ENCODE measurements at regions not wholly inside any gene's neighbourhood (a gene's known extent, or its start where the extent isn't known, plus 50 kb on each side); places are given as distances from the start of the nearest gene placed in this dataset.
"Not testable (repeated sequence)": the region's sequence is repeated elsewhere in the genome, so short reads cannot be mapped to it uniquely, and the experiment has no call there.

DNA sequence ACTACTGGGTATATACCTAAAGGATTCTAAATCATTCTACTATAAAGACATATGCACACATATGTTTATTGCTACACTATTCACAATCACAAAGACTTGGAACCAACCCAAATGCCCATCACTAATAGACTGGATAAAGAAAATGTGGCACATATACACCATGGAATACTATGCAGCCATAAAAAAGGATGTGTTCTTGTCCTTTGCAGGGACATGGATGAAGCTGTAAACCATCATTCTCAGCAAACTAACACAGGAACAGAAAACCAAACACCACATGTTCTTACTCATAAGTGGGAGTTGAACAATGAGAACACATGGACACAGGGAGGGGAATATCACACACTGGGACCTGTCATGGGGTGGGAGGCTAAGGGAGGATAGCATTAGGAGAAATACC lies 249.0 kb downstream of the SLCO4C1 start:
- DNase-seq: not testable (repeated sequence)

GRCh38 chr5:102040326-102040725 lies 255.8 kb downstream of the SLCO4C1 start:
- DNase-seq: no peak

GRCh38 chr5:102036927-102037326 lies 259.2 kb downstream of the SLCO4C1 start:
- DNase-seq: no peak

- no peak for DNase-seq
Observed at GRCh38 chr5:102031711-102032110, 264.4 kb downstream of the SLCO4C1 start.

GRCh38 chr5:102018690-102019089 lies 277.4 kb downstream of the SLCO4C1 start:
- DNase-seq: no peak

- no peak for DNase-seq
Observed at GRCh38 chr5:102018279-102018678, 277.8 kb downstream of the SLCO4C1 start.

GRCh38 chr5:102014371-102014770 lies 281.7 kb downstream of the SLCO4C1 start:
- no peak for DNase-seq

DNA sequence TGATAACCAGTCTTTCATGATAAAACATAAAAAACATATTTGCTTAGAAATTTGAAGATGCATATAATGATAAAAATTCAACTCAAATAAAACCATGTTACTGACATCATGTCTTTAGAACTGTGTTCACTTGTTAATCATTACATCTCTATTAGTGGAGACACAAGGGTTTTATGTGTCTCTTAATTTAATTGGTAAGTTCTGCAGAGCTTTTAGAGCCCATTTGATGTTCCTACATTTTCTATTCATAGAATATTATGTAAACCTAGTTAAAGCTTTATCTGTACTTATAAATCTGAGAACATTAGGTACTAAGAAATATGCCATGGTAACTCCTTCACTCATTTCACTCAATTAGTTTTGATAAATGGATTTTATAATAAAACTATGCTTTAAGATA lies 285.4 kb downstream of the SLCO4C1 start:
- DNase-seq: no peak

- no peak for DNase-seq
Observed at GRCh38 chr5:101997235-101997634, 298.8 kb downstream of the SLCO4C1 start.

DNA sequence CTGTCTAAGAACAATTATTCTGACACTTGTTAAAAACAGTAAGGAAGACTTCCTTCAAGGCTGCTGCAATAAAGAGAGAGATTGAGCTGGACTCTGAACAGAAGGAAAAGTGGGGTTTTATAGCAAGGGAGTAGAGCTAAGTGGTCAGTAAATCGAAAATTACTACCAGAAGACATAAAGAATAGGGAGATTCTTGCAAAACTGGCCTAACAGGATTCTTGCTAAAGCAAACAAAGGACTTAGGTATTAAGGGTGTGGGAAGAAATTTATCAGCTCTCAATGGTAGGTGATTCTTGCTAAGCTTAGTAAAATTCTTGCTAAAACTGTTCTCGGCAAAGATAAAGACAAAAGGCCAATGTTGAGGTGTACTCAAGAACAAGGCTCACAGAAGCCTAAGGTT lies 300.5 kb downstream of the SLCO4C1 start:
- DNase-seq: no peak

GRCh38 chr5:101991486-101991885 lies 304.6 kb downstream of the SLCO4C1 start:
- no peak for DNase-seq

DNA sequence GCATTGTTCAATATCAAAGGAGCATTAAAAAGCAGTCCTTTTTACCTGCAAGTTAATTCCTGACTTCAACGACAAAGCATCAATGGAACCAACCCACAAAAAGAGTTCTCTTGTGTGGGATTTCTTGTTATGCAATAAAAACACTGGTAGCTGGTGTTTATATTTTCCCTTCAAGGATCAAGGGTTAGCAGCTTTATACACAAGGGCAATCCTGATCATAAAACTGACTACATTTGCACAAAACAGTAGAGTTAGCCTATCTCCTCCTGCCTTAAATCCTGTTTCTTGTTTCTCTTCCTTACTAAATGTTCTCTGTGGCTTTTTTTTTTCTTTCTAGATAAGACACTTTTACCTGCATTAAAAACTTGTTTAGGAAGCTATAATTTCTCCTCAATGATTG lies 306.4 kb downstream of the SLCO4C1 start:
- DNase-seq: no peak

DNA sequence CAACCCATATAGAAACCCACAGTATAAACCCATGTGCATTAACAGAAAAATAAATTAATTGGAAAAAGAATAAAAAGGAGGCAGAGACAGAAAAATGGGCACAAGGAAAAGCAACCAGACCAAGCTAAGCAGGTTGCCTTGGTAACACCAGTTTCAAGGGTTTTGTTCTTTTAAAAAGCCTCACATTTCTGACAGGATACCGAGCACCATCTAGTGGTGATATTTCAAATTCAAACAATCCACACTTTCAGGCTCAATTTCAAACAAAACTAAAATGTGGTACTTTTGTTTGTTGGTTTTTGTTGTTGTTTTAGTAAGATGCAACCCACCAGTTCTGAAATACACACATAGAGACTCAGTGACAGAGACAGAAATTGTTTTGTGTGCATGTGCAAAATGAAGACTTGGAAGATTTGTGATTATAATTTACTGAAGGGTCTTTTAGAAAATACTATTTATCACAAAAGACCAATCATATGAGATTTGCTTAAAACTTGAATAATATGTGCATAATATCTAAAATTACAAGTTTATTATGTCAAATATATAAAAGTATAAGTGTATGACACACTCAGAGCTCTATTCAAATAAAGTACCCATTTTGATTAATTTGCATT lies 318.2 kb downstream of the SLCO4C1 start:
- no peak for DNase-seq

- DNase-seq: no peak
Observed at GRCh38 chr5:101976933-101977332, 319.2 kb downstream of the SLCO4C1 start.

- DNase-seq: no peak
Observed at GRCh38 chr5:101969742-101970141, 326.3 kb downstream of the SLCO4C1 start.

GRCh38 chr5:101966476-101966875 lies 329.6 kb downstream of the SLCO4C1 start:
- no peak for DNase-seq

GRCh38 chr5:101955891-101956290 lies 340.2 kb downstream of the SLCO4C1 start:
- DNase-seq: no peak

DNA sequence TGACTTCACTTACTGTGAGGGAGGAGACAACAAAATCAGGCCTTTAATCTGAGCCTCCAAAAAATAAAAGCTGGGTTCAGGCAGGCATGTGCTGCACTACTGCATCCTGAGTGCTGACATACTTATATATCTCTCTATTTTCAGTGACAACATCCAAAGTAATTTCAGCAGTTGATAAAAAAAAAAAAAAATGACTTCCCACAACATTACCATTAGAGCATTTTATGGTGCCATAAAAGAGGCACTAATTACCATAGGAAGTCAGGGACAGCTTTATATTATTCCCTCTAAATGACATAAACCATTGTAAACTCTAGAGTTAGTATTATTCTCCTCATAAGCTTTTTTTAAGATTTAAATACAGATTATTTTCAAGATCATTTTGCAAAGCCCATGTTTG lies 346.1 kb downstream of the SLCO4C1 start:
- no peak for DNase-seq

- no peak for DNase-seq
Observed at GRCh38 chr5:101948615-101949014, 347.5 kb downstream of the SLCO4C1 start.

DNA sequence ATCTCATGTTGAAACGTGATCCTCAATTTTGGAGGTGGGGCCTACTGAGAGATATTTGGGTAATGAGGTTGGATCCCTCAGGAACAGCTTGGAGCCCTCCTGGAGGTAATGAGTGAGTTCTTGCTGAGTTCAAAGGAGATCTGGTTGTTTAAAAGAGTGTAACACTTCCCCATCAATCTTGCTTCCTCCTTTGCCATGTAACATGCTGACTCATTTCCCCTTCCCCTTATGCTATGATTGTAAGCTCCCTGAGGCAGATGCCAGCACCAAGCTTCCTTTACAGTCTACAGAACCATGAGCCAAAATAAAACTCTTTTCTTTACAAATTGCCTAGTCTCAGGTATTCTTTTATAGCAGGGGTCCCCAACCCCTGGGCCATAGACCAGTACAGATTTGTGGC lies 352.3 kb downstream of the SLCO4C1 start:
- no peak for DNase-seq

DNA sequence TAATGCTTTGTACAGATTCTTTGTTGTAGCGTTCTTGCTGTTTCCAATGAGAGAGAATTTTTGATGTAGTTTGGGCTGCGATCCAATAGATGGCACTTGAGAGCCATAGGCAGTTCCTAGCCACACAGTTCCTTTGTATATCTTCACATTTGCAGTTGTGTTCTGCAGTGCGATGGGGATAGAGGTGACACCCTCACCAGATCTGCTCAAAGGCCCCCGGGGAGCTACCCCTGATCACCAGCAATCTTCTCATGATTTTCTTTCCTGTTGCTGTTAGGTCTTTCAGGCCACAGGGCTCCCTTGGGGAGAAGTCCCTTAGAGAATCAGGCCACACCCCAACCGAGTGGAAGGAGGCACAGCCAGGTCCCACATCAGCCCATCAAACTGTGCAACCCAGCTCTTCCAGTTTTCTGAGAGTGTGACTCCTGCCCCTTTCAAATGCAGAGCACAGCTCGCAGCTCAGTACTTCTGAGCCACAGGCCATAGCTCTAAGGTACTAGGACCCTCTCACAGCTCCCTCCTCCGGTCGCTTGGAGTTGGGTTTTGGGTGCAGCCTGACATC lies 353.7 kb downstream of the SLCO4C1 start:
- no peak for DNase-seq

DNA sequence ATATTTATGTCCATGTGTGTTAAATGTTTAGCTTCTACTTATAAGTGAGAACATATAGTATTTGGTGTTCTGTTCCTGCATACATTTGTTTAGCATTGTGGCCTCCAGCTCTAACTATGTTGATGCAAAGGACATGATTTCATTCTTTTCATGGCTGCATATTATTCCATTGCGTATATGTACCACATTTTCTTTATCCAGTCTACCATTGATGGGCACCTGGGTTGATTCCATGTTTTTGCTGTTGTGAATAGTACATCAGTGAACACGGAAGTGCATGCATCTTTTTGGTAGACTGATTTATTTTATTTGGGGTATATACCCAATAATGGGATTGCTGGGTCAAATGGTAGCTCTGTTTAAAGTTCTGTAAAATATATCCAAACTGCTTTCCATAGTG lies 359.0 kb downstream of the SLCO4C1 start:
- no peak for DNase-seq

DNA sequence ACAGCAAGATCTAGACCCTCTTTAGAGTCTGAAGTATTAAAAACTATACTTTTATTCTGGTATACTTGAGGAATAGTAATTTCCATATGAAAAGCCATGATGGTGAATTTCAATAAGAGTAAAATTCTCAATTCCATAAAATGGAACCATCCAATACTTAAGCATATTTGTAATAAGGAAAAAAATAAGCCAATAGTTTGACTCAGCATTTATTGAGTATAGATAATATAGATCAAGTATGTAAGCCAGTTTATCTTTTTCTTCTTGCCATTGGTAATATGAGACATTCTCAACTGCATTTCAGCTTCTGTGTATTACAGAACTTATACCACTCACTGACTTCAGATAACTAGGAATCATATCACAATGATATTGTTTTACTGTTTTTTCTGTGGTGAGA lies 361.0 kb downstream of the SLCO4C1 start:
- DNase-seq: no peak

DNA sequence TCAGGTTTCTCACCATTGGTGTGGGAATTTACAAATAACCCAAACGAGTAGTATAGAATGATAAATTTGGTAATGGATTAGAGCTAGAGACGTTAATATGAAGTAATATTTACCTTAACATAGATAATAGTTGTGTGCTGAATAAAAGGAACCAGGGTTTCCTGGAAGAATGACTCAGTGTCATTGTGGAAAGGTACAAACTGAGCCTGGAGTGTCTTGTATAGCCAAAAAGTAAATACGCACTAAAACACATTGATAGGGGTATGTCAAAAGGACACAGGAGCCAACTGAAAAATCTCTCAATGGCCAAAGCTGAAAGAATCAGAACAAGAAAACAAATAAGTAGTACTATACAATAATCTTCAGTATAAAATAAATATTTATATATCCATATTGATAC lies 363.5 kb downstream of the SLCO4C1 start:
- DNase-seq: no peak

- no peak for DNase-seq
Observed at GRCh38 chr5:101929628-101930027, 366.5 kb downstream of the SLCO4C1 start.
